GM12874 (cell line): ENCODE measurements at regions not wholly inside any gene's neighbourhood (a gene's known extent, or its start where the extent isn't known, plus 50 kb on each side); places are given as distances from the start of the nearest gene placed in this dataset.

Experiments
- TF ChIP-seq, protein P1 (sequence below): IDR thresholded peaks from 2 replicates; pipeline ENCODE4 v1.5.1; 2011; ENCODE audit warnings: low read depth, mild to moderate bottlenecking, control low read depth, low read length, moderate library complexity; ENCODE audit not compliant: insufficient read depth

DNA sequence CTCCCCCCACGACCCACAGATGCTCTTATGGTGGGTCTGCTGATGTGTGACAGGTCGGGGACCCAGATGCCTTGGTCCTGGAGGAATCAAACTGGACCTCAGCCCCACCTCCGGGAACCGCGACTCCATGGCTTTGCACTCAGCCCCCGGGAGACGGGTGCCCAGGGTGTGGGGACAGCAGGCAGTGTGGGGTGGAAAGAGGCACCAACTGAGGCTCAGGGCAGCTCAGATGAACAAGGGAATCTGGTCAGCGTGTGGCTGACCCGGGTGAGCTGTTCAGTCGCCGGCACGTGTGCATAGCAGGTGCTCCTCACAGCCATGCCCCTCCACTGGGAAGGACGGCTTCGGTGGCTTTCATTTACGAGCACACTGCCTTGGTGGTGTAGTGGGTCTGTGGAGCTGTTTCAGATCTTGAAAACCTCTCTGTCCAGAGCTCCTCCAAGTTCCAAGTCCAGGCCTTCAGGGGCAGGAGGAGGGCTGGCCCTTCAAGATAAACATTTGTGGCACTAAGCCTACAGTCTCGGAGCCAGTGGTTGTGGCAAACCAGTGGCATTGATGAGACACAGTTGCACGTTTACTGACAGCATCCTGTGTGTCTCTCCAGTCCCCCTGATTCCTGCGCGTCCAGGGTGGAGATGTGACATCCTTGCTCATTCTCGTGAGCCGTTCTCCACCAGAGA is 471.2 kb upstream of the HS6ST1 start:
- TF ChIP-seq, protein P1, sequence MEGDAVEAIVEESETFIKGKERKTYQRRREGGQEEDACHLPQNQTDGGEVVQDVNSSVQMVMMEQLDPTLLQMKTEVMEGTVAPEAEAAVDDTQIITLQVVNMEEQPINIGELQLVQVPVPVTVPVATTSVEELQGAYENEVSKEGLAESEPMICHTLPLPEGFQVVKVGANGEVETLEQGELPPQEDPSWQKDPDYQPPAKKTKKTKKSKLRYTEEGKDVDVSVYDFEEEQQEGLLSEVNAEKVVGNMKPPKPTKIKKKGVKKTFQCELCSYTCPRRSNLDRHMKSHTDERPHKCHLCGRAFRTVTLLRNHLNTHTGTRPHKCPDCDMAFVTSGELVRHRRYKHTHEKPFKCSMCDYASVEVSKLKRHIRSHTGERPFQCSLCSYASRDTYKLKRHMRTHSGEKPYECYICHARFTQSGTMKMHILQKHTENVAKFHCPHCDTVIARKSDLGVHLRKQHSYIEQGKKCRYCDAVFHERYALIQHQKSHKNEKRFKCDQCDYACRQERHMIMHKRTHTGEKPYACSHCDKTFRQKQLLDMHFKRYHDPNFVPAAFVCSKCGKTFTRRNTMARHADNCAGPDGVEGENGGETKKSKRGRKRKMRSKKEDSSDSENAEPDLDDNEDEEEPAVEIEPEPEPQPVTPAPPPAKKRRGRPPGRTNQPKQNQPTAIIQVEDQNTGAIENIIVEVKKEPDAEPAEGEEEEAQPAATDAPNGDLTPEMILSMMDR = no peak

DNA sequence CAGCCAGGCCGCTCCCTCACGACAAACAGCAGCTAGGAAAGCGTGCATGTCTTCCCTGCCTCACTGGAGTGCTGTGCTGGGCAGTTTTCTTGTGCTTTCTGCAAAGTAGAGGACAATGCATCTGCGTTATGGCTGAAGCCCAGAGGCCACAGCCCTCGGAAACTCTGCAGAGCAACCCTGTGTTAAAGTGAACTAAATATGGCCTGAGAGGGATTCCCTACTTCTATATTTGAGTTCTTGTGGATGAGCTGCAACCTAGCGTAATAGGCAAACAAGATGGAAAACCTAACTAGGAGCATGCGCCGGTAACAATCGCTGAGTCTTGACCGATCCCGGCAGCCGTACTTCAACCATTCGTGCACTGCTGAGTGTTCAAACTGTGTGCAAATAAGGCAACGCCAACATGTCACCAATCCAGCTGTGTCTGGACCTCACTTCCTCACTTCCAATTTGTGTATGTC is 471.9 kb upstream of the HS6ST1 start:
- TF ChIP-seq, protein P1 = no peak

DNA sequence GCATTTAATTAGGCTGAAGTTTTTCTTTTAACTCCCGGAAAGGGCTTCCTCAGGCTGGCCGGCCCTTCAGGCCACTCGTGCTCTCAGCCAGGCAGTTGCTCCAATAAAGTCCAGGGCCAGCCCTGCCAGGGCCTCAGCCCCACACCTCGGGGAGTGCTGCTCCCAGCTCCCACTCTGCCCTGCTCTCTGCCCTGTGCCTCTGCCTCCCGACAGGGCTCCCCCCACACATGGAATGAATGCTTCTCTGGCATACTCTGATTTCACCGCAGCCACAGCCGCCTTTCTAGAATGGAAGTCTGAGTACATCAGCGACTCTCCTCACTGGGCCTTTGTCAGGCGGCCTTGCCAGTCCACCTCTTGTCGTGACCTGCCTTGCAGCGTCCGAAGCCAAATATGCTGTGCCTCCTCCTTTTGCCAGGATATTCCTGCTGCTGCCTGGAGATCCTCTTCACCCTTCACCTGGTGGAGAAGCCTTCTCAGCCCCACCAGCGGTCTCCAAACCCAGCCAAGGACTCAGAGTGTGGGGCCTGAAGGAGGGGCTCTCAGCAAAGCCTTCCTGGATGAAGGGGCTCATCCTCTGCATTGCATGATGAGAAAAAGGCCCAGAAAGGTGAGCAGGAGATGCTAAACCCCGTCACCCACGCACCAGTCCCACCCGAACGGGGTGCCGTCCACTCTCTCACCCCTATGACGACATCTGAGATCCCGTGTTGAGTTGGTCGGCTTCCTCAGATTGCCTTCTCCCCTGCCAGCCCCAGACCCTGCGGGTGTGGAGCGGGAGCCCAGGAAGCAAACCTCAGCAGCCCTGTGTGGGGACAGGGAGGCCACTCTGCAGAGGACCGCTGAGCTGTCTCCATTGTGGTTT is 472.7 kb upstream of the HS6ST1 start:
- TF ChIP-seq, protein P1 = no peak

DNA sequence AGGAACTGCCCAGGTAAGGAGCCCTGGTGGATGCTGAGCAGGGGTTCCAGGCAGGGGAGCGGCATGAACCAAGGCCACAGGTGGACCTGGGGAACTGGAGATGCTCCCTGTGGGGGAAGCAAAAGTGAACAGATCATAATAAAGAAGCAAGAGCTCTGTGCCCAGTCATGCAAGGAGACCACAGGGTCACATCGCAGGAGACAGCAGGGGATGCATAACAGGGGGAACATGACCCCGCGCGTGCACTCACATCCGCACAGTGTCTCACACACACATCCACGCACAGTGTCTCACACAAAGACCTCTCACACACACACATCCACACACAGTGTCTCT is 473.3 kb upstream of the HS6ST1 start:
- TF ChIP-seq, protein P1 = no peak

DNA sequence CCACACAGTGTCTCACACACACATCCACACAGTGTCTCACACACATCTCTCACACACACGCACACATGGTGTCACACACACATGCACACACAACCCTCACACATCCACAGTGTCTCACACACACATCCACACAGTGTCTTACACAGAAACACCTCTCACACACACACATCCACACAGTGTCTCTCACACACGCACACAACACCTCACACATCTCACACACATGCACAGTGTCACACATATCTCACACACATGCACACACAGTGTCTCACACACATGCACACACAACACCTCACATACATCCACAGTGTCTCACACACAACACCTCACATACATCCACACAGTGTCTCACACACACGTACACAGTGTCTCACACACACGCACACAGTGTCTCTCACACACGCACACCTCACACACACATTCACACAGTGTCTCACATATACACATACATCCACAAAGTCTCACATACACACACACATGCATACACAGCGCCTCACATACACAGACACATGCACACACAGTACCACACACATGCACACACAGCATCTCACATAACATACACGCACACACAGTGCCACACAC is 473.9 kb upstream of the HS6ST1 start:
- TF ChIP-seq, protein P1 = no peak

DNA sequence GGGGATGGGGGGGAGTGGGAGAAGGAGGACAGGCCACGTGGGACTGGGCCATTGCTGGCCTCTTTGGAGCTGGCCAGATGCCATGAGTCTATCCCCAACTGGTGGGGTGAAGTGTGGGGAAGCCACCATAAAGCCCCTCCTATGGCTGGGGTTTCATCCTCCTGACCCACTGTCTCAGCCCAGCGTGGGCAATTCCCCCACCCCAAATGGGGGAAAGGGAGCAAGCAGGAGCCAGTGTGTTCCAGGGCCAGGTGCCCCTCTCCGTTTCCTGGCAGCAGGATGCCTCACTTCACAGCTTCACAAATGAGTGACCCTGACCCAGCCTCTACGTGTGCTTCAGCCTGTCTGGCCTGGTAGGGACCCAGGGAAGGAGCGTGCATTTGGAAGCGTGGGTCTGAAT is 474.7 kb upstream of the HS6ST1 start:
- TF ChIP-seq, protein P1 = no peak

DNA sequence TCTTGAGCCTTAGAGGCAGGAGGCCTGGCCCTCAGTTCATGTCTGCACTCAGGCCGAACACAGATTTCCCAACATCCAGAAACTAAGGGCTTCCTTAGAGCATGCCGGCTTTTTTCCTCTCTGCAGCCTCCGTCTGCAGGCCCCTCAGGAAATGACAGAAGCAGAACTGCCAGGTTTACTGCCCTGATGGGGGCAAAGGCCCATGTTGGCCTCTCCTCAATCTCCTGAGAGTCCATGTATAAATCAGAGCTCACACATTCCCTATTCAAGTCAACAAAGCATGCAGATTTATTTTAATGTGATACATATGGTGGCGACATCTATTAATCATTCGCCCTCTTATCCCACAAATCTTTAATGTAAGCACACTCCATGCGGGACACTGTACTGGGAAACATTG is 475.6 kb upstream of the HS6ST1 start:
- TF ChIP-seq, protein P1 = no peak
